IPS DF 6.9 (cell line): ENCODE measurements at regions not wholly inside any gene's neighbourhood (a gene's known extent, or its start where the extent isn't known, plus 50 kb on each side); places are given as distances from the start of the nearest gene placed in this dataset.
A peak's percentile ranks its signal among the peaks of the same experiment; 100 is the strongest.

Experiments
- DNase-seq: peaks from one replicate; pipeline ENCODE4 v3.0.0-alpha.2; 2013; ENCODE audit warnings: low read depth, low spot score
- H3K27ac ChIP-seq: one replicate; pipeline ENCODE4 v1.5.1; 2013; ENCODE audit warnings: low read length, control low read depth
- H3K27me3 ChIP-seq: 2 replicates; pipeline ENCODE4 v1.6.1; 2013; ENCODE audit warnings: mild to moderate bottlenecking, low read length; ENCODE audit not compliant: control insufficient read depth, insufficient read depth
- H3K36me3 ChIP-seq: 2 replicates; pipeline ENCODE4 v1.6.1; 2013; ENCODE audit warnings: low read length; ENCODE audit not compliant: control insufficient read depth, insufficient read depth
- H3K4me1 ChIP-seq: 2 replicates; pipeline ENCODE4 v1.6.1; 2013; ENCODE audit warnings: low read length; ENCODE audit not compliant: control insufficient read depth, insufficient read depth
- H3K4me3 ChIP-seq: 2 replicates; pipeline ENCODE4 v1.5.1; 2013; ENCODE audit warnings: mild to moderate bottlenecking, low read length
- H3K9me3 ChIP-seq: 2 replicates; pipeline ENCODE4 v1.6.1; 2013; ENCODE audit warnings: low read length, inconsistent platforms; ENCODE audit not compliant: control insufficient read depth, insufficient read depth
- WGBS: extraction: QIAGEN DNeasy Blood & Tissue Kit; methylation state at CpG from one replicate; pipeline ENCODE4 v1.1.7; 2013; ENCODE audit warnings: mixed read lengths, missing lambda C conversion rate; ENCODE audit not compliant: insufficient read length, insufficient coverage; 5-methylcytosine and 5-hydroxymethylcytosine counted together

GRCh38 chr6:29999416-29999815, 57.1 kb downstream of the HLA-A start:
- DNase-seq = no peak
- Histone ChIP-seq H3K27me3 (no peaks in the 10 kb centered on the region), H3K9me3 (no peaks in the 10 kb centered on the region), H3K4me1 (no peaks in the 10 kb centered on the region), H3K4me3 (no peak overlapping the region), H3K36me3 (no peaks in the 10 kb centered on the region), H3K27ac (no peak overlapping the region)
- WGBS = no CpG with 5 or more reads among the region's 1 CpG

GRCh38 chr6:30000156-30000791, 57.9 kb downstream of the HLA-A start:
- H3K27me3 ChIP-seq = no peaks in the 10 kb centered on the region; the same call in 1 of the 2 replicates
- no peaks in the 10 kb centered on the region for H3K36me3 ChIP-seq
- no peak overlapping the region for H3K27ac ChIP-seq
- no peaks in the 10 kb centered on the region for H3K9me3 ChIP-seq
- H3K4me1 ChIP-seq = no peaks in the 10 kb centered on the region
- H3K4me3 ChIP-seq = no peak overlapping the region
- no CpG with 5 or more reads among the region's 9 CpGs for WGBS
- no peak for DNase-seq

GRCh38 chr6:30002871-30003270, 58.2 kb upstream of the POLR1H start:
- peaks cover 16% of the 10 kb centered on the region for H3K27me3 ChIP-seq

GRCh38 chr6:30005482-30005881, 55.6 kb upstream of the POLR1H start:
- no peaks in the 10 kb centered on the region for H3K9me3 ChIP-seq
- DNase-seq = no peak
- no peak overlapping the region for H3K27ac ChIP-seq
- no peaks in the 10 kb centered on the region for H3K36me3 ChIP-seq
- no peak overlapping the region for H3K4me3 ChIP-seq
- no CpG with 5 or more reads among the region's 3 CpGs for WGBS
- H3K4me1 ChIP-seq = no peaks in the 10 kb centered on the region
- H3K27me3 ChIP-seq = peaks cover 24% of the 10 kb centered on the region

More at GRCh38 chr6:30002871-30003270, 58.2 kb upstream of the POLR1H start:
- Histone ChIP-seq H3K27ac (no peak overlapping the region), H3K4me3 (no peak overlapping the region), H3K9me3 (no peaks in the 10 kb centered on the region), H3K4me1 (no peaks in the 10 kb centered on the region), H3K36me3 (no peaks in the 10 kb centered on the region)
- no CpG with 5 or more reads among the region's 3 CpGs for WGBS
- no peak for DNase-seq

GRCh38 chr6:30006170-30007131, 54.6 kb upstream of the POLR1H start:
- H3K27me3 ChIP-seq = peaks cover 24% of the 10 kb centered on the region
- H3K9me3 ChIP-seq = no peaks in the 10 kb centered on the region
- no peak for DNase-seq
- WGBS = no CpG with 5 or more reads among the region's 74 CpGs
- H3K27ac ChIP-seq = no peak overlapping the region
- peak overlapping the region; percentile 26; the same call in 1 of the 2 replicates for H3K4me3 ChIP-seq
- no peaks in the 10 kb centered on the region for H3K4me1 ChIP-seq
- no peaks in the 10 kb centered on the region for H3K36me3 ChIP-seq

GRCh38 chr6:30007132-30007764, 53.8 kb upstream of the POLR1H start:
- WGBS = no CpG with 5 or more reads among the region's 42 CpGs
- H3K9me3 ChIP-seq = no peaks in the 10 kb centered on the region
- peak overlapping the region; percentile 26; the same call in 1 of the 2 replicates for H3K4me3 ChIP-seq
- no peak for DNase-seq
- no peaks in the 10 kb centered on the region for H3K4me1 ChIP-seq
- no peaks in the 10 kb centered on the region for H3K36me3 ChIP-seq
- H3K27me3 ChIP-seq = peaks cover 24% of the 10 kb centered on the region
- no peak overlapping the region for H3K27ac ChIP-seq

GRCh38 chr6:30009113-30009512, 52.0 kb upstream of the POLR1H start:
- Histone ChIP-seq H3K27me3 (peaks cover 24% of the 10 kb centered on the region), H3K4me1 (no peaks in the 10 kb centered on the region), H3K9me3 (no peaks in the 10 kb centered on the region), H3K27ac (no peak overlapping the region), H3K4me3 (no peak overlapping the region), H3K36me3 (no peaks in the 10 kb centered on the region)
- no CpG with 5 or more reads among the region's 3 CpGs for WGBS
- no peak for DNase-seq
